ENCODE measurements at regions not wholly inside any gene's neighbourhood (a gene's known extent, or its start where the extent isn't known, plus 50 kb on each side); places are given as distances from the start of the nearest gene placed in this dataset.
"Not testable (repeated sequence)": the region's sequence is repeated elsewhere in the genome, so short reads cannot be mapped to it uniquely, and the experiment has no call there.

- peak; percentile 1 to 46 for DNase-seq
- TF ChIP-seq GATA1 (IDR thresholded peaks at IDR 0.05; ENCODE audit: low read depth, low read length) (no peak), POLR2A (IDR thresholded peaks at IDR 0.05; ENCODE audit: low read length) (no peak)
Observed at GRCh38 chr12:25615119-25615518, 62.0 kb upstream of the LMNTD1 start.

GRCh38 chr12:25616286-25616685 is 63.2 kb upstream of the LMNTD1 start:
- no peak for TF ChIP-seq GATA1 (IDR thresholded peaks at IDR 0.05; ENCODE audit: low read depth, low read length)
- TF ChIP-seq POLR2A (IDR thresholded peaks at IDR 0.05; ENCODE audit: low read length), result no peak
- DNase-seq, result no peak

- TF ChIP-seq POLR2A (IDR thresholded peaks at IDR 0.05; ENCODE audit: low read length) (no peak), GATA1 (IDR thresholded peaks at IDR 0.05; ENCODE audit: low read depth, low read length) (no peak)
- DNase-seq, result no peak
Observed at GRCh38 chr12:25617991-25618390, 64.9 kb upstream of the LMNTD1 start.

- TF ChIP-seq POLR2A (IDR thresholded peaks at IDR 0.05; ENCODE audit: low read length), result no peak
- no peak for DNase-seq
Observed at GRCh38 chr12:25623816-25624215, 70.7 kb upstream of the LMNTD1 start.

GRCh38 chr12:25625146-25625545 is 72.1 kb upstream of the LMNTD1 start:
- DNase-seq, result no peak
- TF ChIP-seq GATA1 (IDR thresholded peaks at IDR 0.05; ENCODE audit: low read depth, low read length), result no peak

- DNase-seq, result no peak
- TF ChIP-seq GATA1 (IDR thresholded peaks at IDR 0.05; ENCODE audit: low read depth, low read length), result no peak
- no peak for TF ChIP-seq POLR2A (IDR thresholded peaks at IDR 0.05; ENCODE audit: low read length)
Observed at GRCh38 chr12:25629341-25629740, 76.3 kb upstream of the LMNTD1 start.

- not testable (repeated sequence) for DNase-seq
Observed at GRCh38 chr12:25630735-25631515, 77.8 kb upstream of the LMNTD1 start.

GRCh38 chr12:25633149-25633548 is 80.1 kb upstream of the LMNTD1 start:
- DNase-seq, result not testable (repeated sequence)

GRCh38 chr12:25637752-25638151 is 84.7 kb upstream of the LMNTD1 start:
- DNase-seq, result no peak
- TF ChIP-seq GATA1 (IDR thresholded peaks at IDR 0.05; ENCODE audit: low read depth, low read length), result no peak
- no peak for TF ChIP-seq POLR2A (IDR thresholded peaks at IDR 0.05; ENCODE audit: low read length)

- TF ChIP-seq POLR2A (IDR thresholded peaks at IDR 0.05; ENCODE audit: low read length), result no peak
- TF ChIP-seq GATA1 (IDR thresholded peaks at IDR 0.05; ENCODE audit: low read depth, low read length), result no peak
- DNase-seq, result no peak
Observed at GRCh38 chr12:25639406-25639805, 86.3 kb upstream of the LMNTD1 start.

- no peak for DNase-seq
- TF ChIP-seq POLR2A (IDR thresholded peaks at IDR 0.05; ENCODE audit: low read length), result no peak
- no peak for TF ChIP-seq GATA1 (IDR thresholded peaks at IDR 0.05; ENCODE audit: low read depth, low read length)
Observed at GRCh38 chr12:25644979-25645378, 91.9 kb upstream of the LMNTD1 start.

GRCh38 chr12:25645427-25645826 is 92.3 kb upstream of the LMNTD1 start:
- DNase-seq, result no peak
- TF ChIP-seq GATA1 (IDR thresholded peaks at IDR 0.05; ENCODE audit: low read depth, low read length) (no peak), POLR2A (IDR thresholded peaks at IDR 0.05; ENCODE audit: low read length) (no peak)

- no peak for DNase-seq
- TF ChIP-seq POLR2A (IDR thresholded peaks at IDR 0.05; ENCODE audit: low read length), result no peak
- no peak for TF ChIP-seq GATA1 (IDR thresholded peaks at IDR 0.05; ENCODE audit: low read depth, low read length)
Observed at GRCh38 chr12:25651931-25652330, 98.8 kb upstream of the LMNTD1 start.

GRCh38 chr12:25652371-25652770 is 99.3 kb upstream of the LMNTD1 start:
- DNase-seq, result no peak
- TF ChIP-seq POLR2A (IDR thresholded peaks at IDR 0.05; ENCODE audit: low read length) (no peak), GATA1 (IDR thresholded peaks at IDR 0.05; ENCODE audit: low read depth, low read length) (no peak)

GRCh38 chr12:25653487-25654175 is 100.5 kb upstream of the LMNTD1 start:
- TF ChIP-seq POLR2A (IDR thresholded peaks at IDR 0.05; ENCODE audit: low read length) (no peak), GATA1 (IDR thresholded peaks at IDR 0.05; ENCODE audit: low read depth, low read length) (no peak)
- no peak for DNase-seq

Data from erythroblast (primary cell).